Memory B cell (primary cell): ENCODE measurements at regions not wholly inside any gene's neighbourhood (a gene's known extent, or its start where the extent isn't known, plus 50 kb on each side); places are given as distances from the start of the nearest gene placed in this dataset.

ENCODE experiments used
- ATAC-seq: fragments of 150-1000 bp; cut with Tn5 transposase; 2 replicates; pipeline ENCODE4 v1.10.0; 2021; ENCODE audit warnings: low read depth, mild to moderate bottlenecking, moderate library complexity
- DNase-seq, 2 donors: peaks; one replicate each; pipeline ENCODE4 v3.0.0; 2022; ENCODE audit warnings: low spot score in 2 of 2
- H3K27ac Mint-ChIP-seq: one replicate; pipeline ENCODE4 v1.8.0; 2022; ENCODE audit warnings: mild to moderate bottlenecking, moderate library complexity, mixed read lengths
- H3K27me3 Mint-ChIP-seq: one replicate; pipeline ENCODE4 v1.8.0; 2022; ENCODE audit warnings: mixed read lengths
- H3K36me3 Mint-ChIP-seq: one replicate; pipeline ENCODE4 v1.8.0; 2022; ENCODE audit warnings: mild to moderate bottlenecking, mixed read lengths
- H3K4me1 Mint-ChIP-seq: one replicate; pipeline ENCODE4 v1.8.0; 2022; ENCODE audit warnings: mixed read lengths
- H3K4me3 Mint-ChIP-seq: one replicate; pipeline ENCODE4 v1.8.0; 2022; ENCODE audit warnings: mild to moderate bottlenecking, moderate library complexity, mixed read lengths
- H3K9me3 Mint-ChIP-seq: one replicate; pipeline ENCODE4 v1.8.0; 2022; ENCODE audit warnings: mixed read lengths

- H3K27ac Mint-ChIP-seq, result peak overlapping the region; percentile 93
- H3K27me3 Mint-ChIP-seq, result peaks cover 2% of the 10 kb centered on the region
- no peak for ATAC-seq
- no peak for DNase-seq
- H3K9me3 Mint-ChIP-seq, result no peaks in the 10 kb centered on the region
- no peaks in the 10 kb centered on the region for H3K36me3 Mint-ChIP-seq
- H3K4me1 Mint-ChIP-seq, result peaks cover 11% of the 10 kb centered on the region
- H3K4me3 Mint-ChIP-seq, result no peak overlapping the region
Observed at GRCh38 chr7:94088560-94088959, 84.4 kb upstream of the BET1 start.

- Mint-ChIP-seq H3K4me1 (peaks cover 11% of the 10 kb centered on the region), H3K27ac (no peak overlapping the region), H3K27me3 (peaks cover 2% of the 10 kb centered on the region), H3K36me3 (no peaks in the 10 kb centered on the region), H3K4me3 (no peak overlapping the region), H3K9me3 (no peaks in the 10 kb centered on the region)
- no peak for DNase-seq
- no peak for ATAC-seq
Observed at GRCh38 chr7:94089806-94090205, 85.7 kb upstream of the BET1 start.

- no peak overlapping the region for H3K27ac Mint-ChIP-seq
- no peak for ATAC-seq
- H3K36me3 Mint-ChIP-seq, result no peaks in the 10 kb centered on the region
Observed at GRCh38 chr7:94092980-94093379, 88.8 kb upstream of the BET1 start.

GRCh38 chr7:94094298-94094697 lies 90.1 kb upstream of the BET1 start:
- DNase-seq (no peak), ATAC-seq (no peak)
- Mint-ChIP-seq H3K4me1 (peaks cover 2% of the 10 kb centered on the region), H3K27ac (no peak overlapping the region), H3K4me3 (no peak overlapping the region), H3K27me3 (peaks cover 2% of the 10 kb centered on the region), H3K36me3 (no peaks in the 10 kb centered on the region), H3K9me3 (no peaks in the 10 kb centered on the region)

More at GRCh38 chr7:94092980-94093379, 88.8 kb upstream of the BET1 start:
- Mint-ChIP-seq H3K9me3 (no peaks in the 10 kb centered on the region), H3K4me1 (peaks cover 8% of the 10 kb centered on the region), H3K4me3 (no peak overlapping the region), H3K27me3 (peaks cover 2% of the 10 kb centered on the region)
- no peak for DNase-seq

- DNase-seq (no peak), ATAC-seq (no peak)
- H3K27me3 Mint-ChIP-seq, result no peaks in the 10 kb centered on the region
- H3K9me3 Mint-ChIP-seq, result no peaks in the 10 kb centered on the region
- H3K36me3 Mint-ChIP-seq, result no peaks in the 10 kb centered on the region
- no peak overlapping the region for H3K4me3 Mint-ChIP-seq
- peaks cover 2% of the 10 kb centered on the region for H3K4me1 Mint-ChIP-seq
- H3K27ac Mint-ChIP-seq, result no peak overlapping the region
Observed at GRCh38 chr7:94095316-94096009, 91.3 kb upstream of the BET1 start.

- H3K27ac Mint-ChIP-seq, result no peak overlapping the region
- ATAC-seq (no peak), DNase-seq (no peak)
- no peaks in the 10 kb centered on the region for H3K9me3 Mint-ChIP-seq
- no peak overlapping the region for H3K4me3 Mint-ChIP-seq
- H3K36me3 Mint-ChIP-seq, result no peaks in the 10 kb centered on the region
- H3K4me1 Mint-ChIP-seq, result peaks cover 2% of the 10 kb centered on the region
- H3K27me3 Mint-ChIP-seq, result no peaks in the 10 kb centered on the region
Observed at GRCh38 chr7:94099679-94100078, 95.5 kb upstream of the BET1 start.

- no peaks in the 10 kb centered on the region for H3K36me3 Mint-ChIP-seq
- H3K4me1 Mint-ChIP-seq, result peaks cover 2% of the 10 kb centered on the region
- no peak overlapping the region for H3K4me3 Mint-ChIP-seq
- H3K27me3 Mint-ChIP-seq, result no peaks in the 10 kb centered on the region
- DNase-seq, result no peak
- ATAC-seq, result no peak
- H3K9me3 Mint-ChIP-seq, result no peaks in the 10 kb centered on the region
- H3K27ac Mint-ChIP-seq, result no peak overlapping the region
Observed at GRCh38 chr7:94100723-94101345, 96.7 kb upstream of the BET1 start.

GRCh38 chr7:94104301-94104700 lies 100.1 kb upstream of the BET1 start:
- H3K9me3 Mint-ChIP-seq, result peaks cover 2% of the 10 kb centered on the region
- no peak overlapping the region for H3K4me3 Mint-ChIP-seq
- peaks cover 1% of the 10 kb centered on the region for H3K36me3 Mint-ChIP-seq

GRCh38 chr7:94109556-94109955 lies 105.4 kb upstream of the BET1 start:
- H3K9me3 Mint-ChIP-seq, result peaks cover 2% of the 10 kb centered on the region
- no peak for ATAC-seq
- DNase-seq, result no peak
- H3K4me1 Mint-ChIP-seq, result peaks cover 3% of the 10 kb centered on the region
- no peaks in the 10 kb centered on the region for H3K27me3 Mint-ChIP-seq
- H3K36me3 Mint-ChIP-seq, result peaks cover 1% of the 10 kb centered on the region
- no peak overlapping the region for H3K4me3 Mint-ChIP-seq
- no peak overlapping the region for H3K27ac Mint-ChIP-seq

More at GRCh38 chr7:94104301-94104700, 100.1 kb upstream of the BET1 start:
- DNase-seq (no peak), ATAC-seq (no peak)
- Mint-ChIP-seq H3K27me3 (no peaks in the 10 kb centered on the region), H3K4me1 (peaks cover 3% of the 10 kb centered on the region), H3K27ac (no peak overlapping the region)

GRCh38 chr7:94111009-94111408 lies 106.9 kb upstream of the BET1 start:
- peaks cover 2% of the 10 kb centered on the region for H3K9me3 Mint-ChIP-seq
- no peaks in the 10 kb centered on the region for H3K27me3 Mint-ChIP-seq
- H3K27ac Mint-ChIP-seq, result no peak overlapping the region
- no peak for DNase-seq
- peaks cover 3% of the 10 kb centered on the region for H3K4me1 Mint-ChIP-seq
- no peak overlapping the region for H3K4me3 Mint-ChIP-seq
- ATAC-seq, result no peak
- peaks cover 1% of the 10 kb centered on the region for H3K36me3 Mint-ChIP-seq

GRCh38 chr7:94115316-94115715 lies 111.2 kb upstream of the BET1 start:
- Mint-ChIP-seq H3K9me3 (no peaks in the 10 kb centered on the region), H3K27ac (no peak overlapping the region), H3K36me3 (no peaks in the 10 kb centered on the region), H3K27me3 (no peaks in the 10 kb centered on the region), H3K4me1 (no peaks in the 10 kb centered on the region), H3K4me3 (no peak overlapping the region)
- DNase-seq, result no peak
- no peak for ATAC-seq

GRCh38 chr7:94123136-94123535 lies 119.0 kb upstream of the BET1 start:
- Mint-ChIP-seq H3K27ac (no peak overlapping the region), H3K9me3 (no peaks in the 10 kb centered on the region)
- no peak for DNase-seq

GRCh38 chr7:94127026-94127425 lies 122.9 kb upstream of the BET1 start:
- H3K9me3 Mint-ChIP-seq, result no peaks in the 10 kb centered on the region
- DNase-seq (no peak), ATAC-seq (no peak)
- H3K4me3 Mint-ChIP-seq, result no peak overlapping the region
- H3K27me3 Mint-ChIP-seq, result no peaks in the 10 kb centered on the region
- no peak overlapping the region for H3K27ac Mint-ChIP-seq
- H3K36me3 Mint-ChIP-seq, result no peaks in the 10 kb centered on the region
- peaks cover 2% of the 10 kb centered on the region for H3K4me1 Mint-ChIP-seq

More at GRCh38 chr7:94123136-94123535, 119.0 kb upstream of the BET1 start:
- Mint-ChIP-seq H3K36me3 (no peaks in the 10 kb centered on the region), H3K4me3 (no peak overlapping the region), H3K27me3 (no peaks in the 10 kb centered on the region), H3K4me1 (peaks cover 2% of the 10 kb centered on the region)
- no peak for ATAC-seq

- DNase-seq (no peak), ATAC-seq (no peak)
- H3K4me3 Mint-ChIP-seq, result no peak overlapping the region
- H3K36me3 Mint-ChIP-seq, result no peaks in the 10 kb centered on the region
- H3K27me3 Mint-ChIP-seq, result no peaks in the 10 kb centered on the region
- H3K4me1 Mint-ChIP-seq, result peaks cover 2% of the 10 kb centered on the region
- H3K9me3 Mint-ChIP-seq, result no peaks in the 10 kb centered on the region
- no peak overlapping the region for H3K27ac Mint-ChIP-seq
Observed at GRCh38 chr7:94128072-94128471, 123.9 kb upstream of the BET1 start.
